Esophagus muscularis mucosa (tissue), 4 donors: ENCODE measurements at regions not wholly inside any gene's neighbourhood (a gene's known extent, or its start where the extent isn't known, plus 50 kb on each side); places are given as distances from the start of the nearest gene placed in this dataset.

ENCODE experiments used
- DNase-seq: peaks from one replicate; pipeline ENCODE4 v3.0.0-alpha.2; 2017; ENCODE audit errors: extremely low spot score
- H3K27ac ChIP-seq, 4 donors: fragments of 200-600 bp; sonication (generic); replicated peaks in 1 of 4; 1 replicate in 3 of 4; 2 replicates in 1 of 4; pipeline ENCODE4 v1.5.1; 2016 to 2019; ENCODE audit warnings: mild to moderate bottlenecking in 1 of 4
- H3K27me3 ChIP-seq, 4 donors: fragments of 200-600 bp; sonication (generic); one replicate each; pipeline versions ENCODE4 v1.5.1 to v1.6.0; 2016 to 2019
- H3K36me3 ChIP-seq, 4 donors: fragments of 200-600 bp; sonication (generic); one replicate each; pipeline ENCODE4 v1.5.1; 2016 to 2019
- H3K4me1 ChIP-seq, 4 donors: fragments of 200-600 bp; sonication (generic); one replicate each; pipeline ENCODE4 v1.5.1; 2016 to 2019
- H3K4me3 ChIP-seq, 4 donors: fragments of 200-600 bp; sonication (generic); 1 replicate in 2 of 4; 2 replicates in 2 of 4; pipeline ENCODE4 v1.5.1; 2016 to 2019; ENCODE audit warnings: mild to moderate bottlenecking in 4 of 4, moderate library complexity in 1 of 4
- H3K9me3 ChIP-seq, 4 donors: fragments of 200-600 bp; sonication (generic); 1 replicate in 3 of 4; 2 replicates in 1 of 4; pipeline ENCODE4 v1.5.1; 2016 to 2019
- CTCF ChIP-seq, 3 experiments: fragments of 200-600 bp in 2 of 3; fragments of 450-650 bp in 1 of 3; sonication (generic) in 2 of 3; IDR thresholded peaks; one replicate each; pipeline ENCODE4 v1.5.1; 2017 to 2019; ENCODE audit warnings: antibody characterized with exemption in 3 of 3, mild to moderate bottlenecking in 2 of 3, moderate library complexity in 1 of 3
- EP300 ChIP-seq: sonication (generic); formaldehyde crosslinking; IDR thresholded peaks from one replicate; pipeline ENCODE4 v1.6.1; 2017; ENCODE audit warnings: antibody characterized with exemption
- POLR2A ChIP-seq: fragments of 450-650 bp; IDR thresholded peaks from one replicate; pipeline ENCODE4 v1.6.1; 2017; ENCODE audit warnings: antibody characterized with exemption, moderate library complexity, mild to moderate bottlenecking, low read depth
- POLR2AphosphoS5 ChIP-seq, 2 donors: sonication (generic); formaldehyde crosslinking; IDR thresholded peaks; one replicate each; pipeline ENCODE4 v1.6.1; 2017; ENCODE audit warnings: antibody characterized with exemption in 2 of 2
- whole genome bisulfite sequencing: methylation state at CpG from one replicate; pipeline ENCODE4 v1.1.5; 2018; 5-methylcytosine and 5-hydroxymethylcytosine counted together
- intact Hi-C: fragments of 100-400 bp; cut with DNase I; formaldehyde crosslinking; loops from one replicate; pipeline ENCODE4 v1.15.1; 2023

DNA sequence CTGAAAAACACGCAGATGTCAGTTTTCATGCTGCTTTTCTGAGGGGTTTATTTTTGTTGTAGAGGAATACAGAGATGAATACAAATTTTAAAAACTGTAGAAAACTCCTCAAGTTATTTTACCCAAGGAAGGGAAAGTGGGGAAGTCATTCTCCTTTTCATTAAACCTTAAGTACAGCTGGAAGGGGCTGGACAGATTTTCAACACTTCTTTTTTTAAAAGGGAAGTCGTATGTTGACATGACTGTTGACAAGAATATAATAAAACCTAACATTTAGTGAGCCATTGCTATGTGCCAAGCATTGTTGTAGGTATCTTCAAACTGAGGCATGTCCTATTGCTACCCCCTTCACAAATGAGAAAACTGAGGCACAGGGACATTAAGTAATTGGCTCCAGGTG is 235.7 kb upstream of the ELL2 start:
- no peak for TF ChIP-seq EP300
- no peak for TF ChIP-seq POLR2AphosphoS5 (IDR thresholded peaks at IDR 0.05)
- TF ChIP-seq CTCF (IDR thresholded peaks at IDR 0.05): no peak
- no peak for TF ChIP-seq POLR2A
- H3K4me1 ChIP-seq: peaks cover 0 to 13% (median 3%) of the 10 kb centered on the region in 4 donors

GRCh38 chr5:96196890-96197289 is 235.2 kb upstream of the ELL2 start:
- Histone ChIP-seq H3K27ac (no peak overlapping the region), H3K27me3 (no peaks in the 10 kb centered on the region), H3K36me3 (no peaks in the 10 kb centered on the region), H3K4me1 (peaks cover 0 to 13% (median 3%) of the 10 kb centered on the region in 4 donors), H3K4me3 (no peak overlapping the region), H3K9me3 (no peaks in the 10 kb centered on the region)
- DNase-seq: no peak
- 83% methylated on average over 1 of the region's 1 CpG for WGBS
- TF ChIP-seq CTCF (IDR thresholded peaks at IDR 0.05) (no peak), POLR2AphosphoS5 (IDR thresholded peaks at IDR 0.05) (no peak), POLR2A (no peak), EP300 (no peak)
- intact Hi-C loops: no loop called here

More for the DNA sequence above, 235.7 kb upstream of the ELL2 start:
- Histone ChIP-seq H3K27me3 (no peaks in the 10 kb centered on the region), H3K27ac (no peak overlapping the region), H3K4me3 (no peak overlapping the region), H3K9me3 (no peaks in the 10 kb centered on the region), H3K36me3 (no peaks in the 10 kb centered on the region)
- DNase-seq: no peak
- intact Hi-C loops: no loop called here
- whole genome bisulfite sequencing: 76% methylated on average over 2 of the region's 2 CpGs

GRCh38 chr5:96196407-96196806 is 234.8 kb upstream of the ELL2 start:
- no peak for TF ChIP-seq EP300
- no peak for TF ChIP-seq POLR2A
- TF ChIP-seq POLR2AphosphoS5 (IDR thresholded peaks at IDR 0.05): no peak
- no peak for TF ChIP-seq CTCF (IDR thresholded peaks at IDR 0.05)
- intact Hi-C loops: no loop called here
- Histone ChIP-seq H3K27ac (no peak overlapping the region), H3K27me3 (no peaks in the 10 kb centered on the region), H3K36me3 (no peaks in the 10 kb centered on the region), H3K4me1 (peaks cover 0 to 13% (median 3%) of the 10 kb centered on the region in 4 donors), H3K4me3 (no peak overlapping the region), H3K9me3 (no peaks in the 10 kb centered on the region)
- no peak for DNase-seq
- 98% methylated on average over 4 of the region's 4 CpGs for WGBS

DNA sequence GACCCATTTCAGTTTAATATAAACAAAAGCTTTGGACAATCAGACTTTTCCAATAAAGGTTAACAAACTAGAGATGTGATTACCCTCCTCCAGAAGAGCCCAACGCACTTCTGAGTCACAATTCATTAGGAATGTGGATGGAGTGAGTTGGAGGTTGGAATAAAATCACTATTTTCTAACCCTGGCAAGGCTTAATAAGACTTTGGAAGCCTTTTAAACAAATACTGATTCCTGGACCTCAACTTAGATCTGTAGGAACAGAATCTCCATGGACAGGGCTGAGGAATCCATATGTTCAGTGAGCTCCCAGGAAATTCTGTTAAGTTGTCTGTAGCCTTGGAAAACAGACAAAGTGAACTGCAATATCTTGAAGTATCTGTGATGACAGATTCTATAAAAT is 233.5 kb upstream of the ELL2 start:
- DNase-seq: no peak
- Histone ChIP-seq H3K4me1 (peaks cover 0 to 1% (median 0%) of the 10 kb centered on the region in 4 donors), H3K4me3 (no peak overlapping the region), H3K36me3 (no peaks in the 10 kb centered on the region), H3K27me3 (no peaks in the 10 kb centered on the region), H3K27ac (no peak overlapping the region), H3K9me3 (no peaks in the 10 kb centered on the region)
- intact Hi-C loops: no loop called here
- TF ChIP-seq POLR2A (no peak), EP300 (no peak), POLR2AphosphoS5 (IDR thresholded peaks at IDR 0.05) (no peak), CTCF (IDR thresholded peaks at IDR 0.05) (no peak)
- WGBS: 50% methylated on average over 1 of the region's 1 CpG

- intact Hi-C loops: no loop called here
- H3K9me3 ChIP-seq: no peaks in the 10 kb centered on the region
- H3K4me3 ChIP-seq: no peak overlapping the region
- H3K4me1 ChIP-seq: no peaks in the 10 kb centered on the region
- no peaks in the 10 kb centered on the region for H3K36me3 ChIP-seq
- H3K27me3 ChIP-seq: no peaks in the 10 kb centered on the region
- H3K27ac ChIP-seq: no peak overlapping the region
- no peak for DNase-seq
- TF ChIP-seq CTCF (IDR thresholded peaks at IDR 0.05): no peak
- no peak for TF ChIP-seq EP300
- no peak for TF ChIP-seq POLR2AphosphoS5 (IDR thresholded peaks at IDR 0.05)
- no peak for TF ChIP-seq POLR2A
Measured at GRCh38 chr5:96194593-96194992, 232.9 kb upstream of the ELL2 start.
